GM10248 (cell line): ENCODE measurements at regions not wholly inside any gene's neighbourhood (a gene's known extent, or its start where the extent isn't known, plus 50 kb on each side); places are given as distances from the start of the nearest gene placed in this dataset.

Experiments used
- CTCF ChIA-PET: fragments of 300-600 bp; sonication (Branson Sonifier 250); formaldehyde crosslinking; extraction: SDS; loops from one replicate; lab custom pipeline; 2021; ENCODE audit warnings: antibody characterized with exemption; lab: Yijun Ruan, JAX
- POLR2A ChIA-PET: fragments of 350-650 bp; sonication (Branson Sonifier 250); formaldehyde crosslinking; extraction: SDS; loops from one replicate; lab custom pipeline; 2020; ENCODE audit warnings: antibody characterized with exemption; lab: Yijun Ruan, JAX
- DNase-seq: peaks from one replicate; pipeline ENCODE4 v3.0.0; 2012; ENCODE audit errors: extremely low spot score
- CTCF ChIP-seq: IDR thresholded peaks from 2 replicates; pipeline ENCODE4 v1.5.1; 2012; ENCODE audit warnings: mild to moderate bottlenecking, low read depth; ENCODE audit errors: extremely low read depth, missing control alignments, control extremely low read depth

GRCh38 chr2:129623783-129624182, 355.7 kb upstream of the RAB6C start:
- no peak for DNase-seq
- ChIA-PET POLR2A (no interaction called here), CTCF (interaction anchor here (1.0 kb wide), 1 partner anchor 84 kb away, joined by 3 read pairs; no protein-coding TSS in a partner anchor)
- no peak for TF ChIP-seq CTCF

GRCh38 chr2:129627437-129627836, 352.0 kb upstream of the RAB6C start:
- ChIA-PET CTCF (interaction anchor here (1.7 kb wide), 1 partner anchor 10 kb away, joined by 4 read pairs; no protein-coding TSS in a partner anchor), POLR2A (no interaction called here)
- TF ChIP-seq CTCF: no peak
- DNase-seq: no peak

GRCh38 chr2:129636692-129637091, 342.8 kb upstream of the RAB6C start:
- POLR2A ChIA-PET: no interaction called here
- DNase-seq: no peak

GRCh38 chr2:129641371-129641770, 338.1 kb upstream of the RAB6C start:
- ChIA-PET CTCF (no interaction called here), POLR2A (no interaction called here)
- TF ChIP-seq CTCF: no peak
- no peak for DNase-seq

More at GRCh38 chr2:129636692-129637091, 342.8 kb upstream of the RAB6C start:
- CTCF ChIA-PET: interaction anchor here (1.9 kb wide), 1 partner anchor 8 kb away, joined by 4 read pairs; no protein-coding TSS in a partner anchor
- no peak for TF ChIP-seq CTCF

- TF ChIP-seq CTCF: no peak
- POLR2A ChIA-PET: no interaction called here
- CTCF ChIA-PET: no interaction called here
- DNase-seq: no peak
Observed at GRCh38 chr2:129642526-129643043, 336.9 kb upstream of the RAB6C start.

GRCh38 chr2:129645335-129645734, 334.1 kb upstream of the RAB6C start:
- TF ChIP-seq CTCF: no peak
- ChIA-PET CTCF (no interaction called here), POLR2A (interaction anchor here (0.6 kb wide), 1 partner anchor 1261 kb away, joined by 5 read pairs; no protein-coding TSS in a partner anchor)
- no peak for DNase-seq
